WTC11 (cell line): ENCODE measurements at regions not wholly inside any gene's neighbourhood (a gene's known extent, or its start where the extent isn't known, plus 50 kb on each side); places are given as distances from the start of the nearest gene placed in this dataset.

ENCODE experiments used
- ATAC-seq: fragments of 200-7000 bp; cut with Tn5 transposase; 2 replicates; pipeline ENCODE4 v1.10.0; 2021; ENCODE audit warnings: mild to moderate bottlenecking, moderate library complexity
- CTCF ChIA-PET: fragments of 300-600 bp; sonication (Branson Sonifier 250); formaldehyde crosslinking; loops from one replicate; lab custom pipeline; 2021; ENCODE audit warnings: antibody characterized with exemption; lab: Charles Lee
- POLR2A ChIA-PET: fragments of 350-600 bp; sonication (Branson Sonifier 250); formaldehyde crosslinking; loops from one replicate; lab custom pipeline; 2021; ENCODE audit warnings: antibody characterized with exemption; lab: Charles Lee
- DNase-seq: peaks from one replicate; pipeline ENCODE4 v3.0.0; 2021; ENCODE audit warnings: low spot score
- H3K27ac Mint-ChIP-seq: 2 replicates; pipeline ENCODE4 v1.8.0; 2021; ENCODE audit warnings: mixed read lengths
- H3K27me3 Mint-ChIP-seq: 2 replicates; pipeline ENCODE4 v1.8.0; 2021; ENCODE audit warnings: low read depth, mild to moderate bottlenecking, moderate library complexity, mixed read lengths
- H3K36me3 Mint-ChIP-seq: 2 replicates; pipeline ENCODE4 v1.8.0; 2021; ENCODE audit warnings: mixed read lengths
- H3K4me1 Mint-ChIP-seq: 2 replicates; pipeline ENCODE4 v1.8.0; 2022; ENCODE audit warnings: mixed read lengths
- H3K4me3 Mint-ChIP-seq: 2 replicates; pipeline ENCODE4 v1.8.0; 2021; ENCODE audit warnings: mild to moderate bottlenecking, moderate library complexity, mixed read lengths
- H3K9me3 Mint-ChIP-seq: 2 replicates; pipeline ENCODE4 v1.8.0; 2021; ENCODE audit warnings: mixed read lengths
- ARID4B ChIP-seq: sonication (generic); formaldehyde crosslinking; IDR thresholded peaks from 2 replicates; pipeline ENCODE4 v1.8.0; 2023; ENCODE audit warnings: missing genetic modification reagents, mild to moderate bottlenecking, borderline replicate concordance
- ATF2 ChIP-seq: sonication (generic); formaldehyde crosslinking; IDR thresholded peaks from 2 replicates; pipeline ENCODE4 v1.8.1; 2022; ENCODE audit warnings: low read depth, missing genetic modification reagents, borderline replicate concordance
- ATF6 ChIP-seq: sonication (generic); formaldehyde crosslinking; IDR thresholded peaks from 2 replicates; pipeline ENCODE4 v1.8.1; 2023; ENCODE audit warnings: mild to moderate bottlenecking, missing genetic modification reagents
- CDX4 ChIP-seq: fragments of 250-450 bp; sonication (Bioruptor Pico); IDR thresholded peaks from 2 replicates; pipeline ENCODE4 v1.9.0; 2021; ENCODE audit warnings: moderate library complexity, mild to moderate bottlenecking, inconsistent platforms, borderline replicate concordance
- CREM ChIP-seq: sonication (generic); formaldehyde crosslinking; IDR thresholded peaks from 2 replicates; pipeline ENCODE4 v1.8.1; 2022; ENCODE audit warnings: mild to moderate bottlenecking, missing genetic modification reagents, moderate library complexity
- E2F4 ChIP-seq: sonication (generic); formaldehyde crosslinking; IDR thresholded peaks from 2 replicates; pipeline ENCODE4 v1.8.1; 2022; ENCODE audit warnings: low read depth, mild to moderate bottlenecking, moderate library complexity, missing genetic modification reagents, borderline replicate concordance
- GABPB1 ChIP-seq: sonication (generic); formaldehyde crosslinking; IDR thresholded peaks from 2 replicates; pipeline ENCODE4 v1.8.1; 2023; ENCODE audit warnings: mild to moderate bottlenecking, missing genetic modification reagents
- IRF1 ChIP-seq: sonication (generic); formaldehyde crosslinking; IDR thresholded peaks from 2 replicates; pipeline ENCODE4 v1.8.0; 2023; ENCODE audit warnings: missing genetic modification reagents
- MLX ChIP-seq: sonication (generic); formaldehyde crosslinking; IDR thresholded peaks from 2 replicates; pipeline ENCODE4 v1.8.1; 2023; ENCODE audit warnings: mild to moderate bottlenecking, missing genetic modification reagents, moderate library complexity
- MXD4 ChIP-seq: fragments of 250-450 bp; sonication (Bioruptor Pico); IDR thresholded peaks from 2 replicates; pipeline ENCODE4 v1.8.0; 2021; ENCODE audit warnings: mild to moderate bottlenecking, moderate library complexity, borderline replicate concordance
- NFATC4 ChIP-seq: fragments of 250-450 bp; sonication (Bioruptor Pico); IDR thresholded peaks from 2 replicates; pipeline ENCODE4 v1.9.0; 2021; ENCODE audit warnings: mild to moderate bottlenecking
- NFYB ChIP-seq: sonication (generic); formaldehyde crosslinking; conservative IDR thresholded peaks from 2 replicates; pipeline ENCODE4 v1.8.0; 2022; ENCODE audit warnings: low read depth, missing genetic modification reagents
- RELA ChIP-seq: sonication (generic); formaldehyde crosslinking; IDR thresholded peaks from 2 replicates; pipeline ENCODE4 v1.8.1; 2022; ENCODE audit warnings: missing genetic modification reagents, mild to moderate bottlenecking, borderline replicate concordance
- TCF7 ChIP-seq: sonication (generic); formaldehyde crosslinking; IDR thresholded peaks from 2 replicates; pipeline ENCODE4 v1.8.0; 2022; ENCODE audit warnings: mild to moderate bottlenecking, low read depth, missing genetic modification reagents, moderate library complexity
- TEAD1 ChIP-seq: sonication (generic); formaldehyde crosslinking; IDR thresholded peaks from 2 replicates; pipeline ENCODE4 v1.8.0; 2022; ENCODE audit warnings: mild to moderate bottlenecking, missing genetic modification reagents
- TEAD4 ChIP-seq: sonication (generic); formaldehyde crosslinking; IDR thresholded peaks from 2 replicates; pipeline ENCODE4 v1.8.0; 2022; ENCODE audit warnings: mild to moderate bottlenecking, missing genetic modification reagents
- TP53 ChIP-seq: sonication (generic); formaldehyde crosslinking; IDR thresholded peaks from 2 replicates; pipeline ENCODE4 v1.8.1; 2023; ENCODE audit warnings: mild to moderate bottlenecking, missing genetic modification reagents
- ZNF138 ChIP-seq: sonication (generic); formaldehyde crosslinking; conservative IDR thresholded peaks from 2 replicates; pipeline ENCODE4 v1.8.1; 2022; ENCODE audit warnings: mild to moderate bottlenecking, moderate library complexity, missing genetic modification reagents
- ZNF317 ChIP-seq: sonication (generic); formaldehyde crosslinking; IDR thresholded peaks from 2 replicates; pipeline ENCODE4 v1.8.1; 2023; ENCODE audit warnings: low read depth, mild to moderate bottlenecking, moderate library complexity, missing genetic modification reagents, borderline replicate concordance
- ZSCAN18 ChIP-seq: fragments of 250-450 bp; sonication (Bioruptor Pico); IDR thresholded peaks from 2 replicates; pipeline ENCODE4 v2.1.2; 2022; ENCODE audit warnings: mild to moderate bottlenecking, moderate library complexity

- no peak for TF ChIP-seq CREM (CRISPR knock-in tag)
Measured at GRCh38 chr14:51323492-51323891, 83.4 kb downstream of the TMX1 start (continued).

- Mint-ChIP-seq H3K27ac (no peak overlapping the region), H3K4me1 (peaks cover 11% of the 10 kb centered on the region; the same call in 1 of the 2 replicates), H3K36me3 (no peaks in the 10 kb centered on the region), H3K27me3 (no peaks in the 10 kb centered on the region; the same call in 1 of the 2 replicates), H3K9me3 (no peaks in the 10 kb centered on the region), H3K4me3 (no peak overlapping the region)
- TF ChIP-seq MXD4 = no peak
- no peak for TF ChIP-seq NFYB
- no peak for TF ChIP-seq TEAD1 (CRISPR knock-in tag)
- TF ChIP-seq GABPB1 (CRISPR knock-in tag) = no peak
- TF ChIP-seq E2F4 (CRISPR knock-in tag) = no peak
- TF ChIP-seq CDX4 (CRISPR knock-in tag) = no peak
- no peak for TF ChIP-seq ZNF317 (CRISPR knock-in tag)
- TF ChIP-seq MLX (CRISPR knock-in tag) = no peak
- no peak for TF ChIP-seq RELA (CRISPR knock-in tag)
- no peak for TF ChIP-seq ATF6
- no peak for TF ChIP-seq NFATC4
- TF ChIP-seq ATF2 (CRISPR knock-in tag) = no peak
- no peak for TF ChIP-seq TEAD4
- DNase-seq = no peak
- ChIA-PET CTCF (interaction anchor here (2.1 kb wide), 1 partner anchor 453 kb away, joined by 5 read pairs; no protein-coding TSS in a partner anchor), POLR2A (no interaction called here)
- no peak for ATAC-seq
Measured at GRCh38 chr14:51327376-51327775, 87.3 kb downstream of the TMX1 start.

GRCh38 chr14:51328064-51328771, 88.2 kb downstream of the TMX1 start:
- DNase-seq = no peak
- Mint-ChIP-seq H3K27me3 (no peaks in the 10 kb centered on the region; the same call in 1 of the 2 replicates), H3K4me3 (no peak overlapping the region), H3K36me3 (no peaks in the 10 kb centered on the region), H3K27ac (no peak overlapping the region), H3K4me1 (peaks cover 11% of the 10 kb centered on the region; the same call in 1 of the 2 replicates), H3K9me3 (no peaks in the 10 kb centered on the region)
- ATAC-seq = no peak
- ChIA-PET POLR2A (no interaction called here), CTCF (interaction anchor here (2.1 kb wide), 1 partner anchor 452 kb away, joined by 5 read pairs; no protein-coding TSS in a partner anchor)
- TF ChIP-seq TCF7 (CRISPR knock-in tag) (no peak), ARID4B (CRISPR knock-in tag) (no peak), IRF1 (CRISPR knock-in tag) (no peak), ZNF317 (CRISPR knock-in tag) (no peak), ZSCAN18 (CRISPR knock-in tag) (no peak), TP53 (no peak), ZNF138 (CRISPR knock-in tag) (no peak)
